ENCODE measurements at regions not wholly inside any gene's neighbourhood (a gene's known extent, or its start where the extent isn't known, plus 50 kb on each side); places are given as distances from the start of the nearest gene placed in this dataset.

GRCh38 chr6:151757506-151757955 is 50.0 kb upstream of the ESR1 start (continued):
- TF ChIP-seq ZBTB4 (CRISPR knock-in tag; IDR thresholded peaks at IDR 0.05) (no peak), ZNF622 (IDR thresholded peaks at IDR 0.05) (no peak), NFIC (IDR thresholded peaks at IDR 0.05; ENCODE audit: low read depth, low read length) (peak; percentile 87), ZZZ3 (IDR thresholded peaks at IDR 0.05; ENCODE audit: control insufficient read depth, insufficient read length, low read depth) (no peak), KDM1A (IDR thresholded peaks at IDR 0.05; ENCODE audit: borderline replicate concordance) (no peak), FOS (IDR thresholded peaks at IDR 0.05; ENCODE audit: borderline replicate concordance, extremely low read depth, insufficient read length) (no peak), SUPT20H (IDR thresholded peaks at IDR 0.05; ENCODE audit: borderline replicate concordance, control insufficient read depth, low read depth, low read length) (no peak), SKIL (IDR thresholded peaks at IDR 0.05; ENCODE audit: low read depth, poor library complexity, severe bottlenecking) (peak; percentile 77), IKZF2 (IDR thresholded peaks at IDR 0.05) (peak; percentile 35 to 66; a peak in 1 of 4 replicates), ESRRA (IDR thresholded peaks at IDR 0.05; ENCODE audit: low read length) (no peak), DPF2 (IDR thresholded peaks at IDR 0.05) (peak; percentile 54; the same call in 1 of the 2 replicates), PBX3 (IDR thresholded peaks at IDR 0.05; ENCODE audit: insufficient replicate concordance, low read depth, low read length) (no peak), HDAC2 (IDR thresholded peaks at IDR 0.05) (no peak), POU2F2 (IDR thresholded peaks at IDR 0.05; ENCODE audit: borderline replicate concordance, low read depth, low read length) (no peak), SMAD1 (IDR thresholded peaks at IDR 0.05; ENCODE audit: low read depth, partially characterized antibody) (no peak), REST (IDR thresholded peaks at IDR 0.05; ENCODE audit: low read depth, low read length) (no peak), ZNF24 (IDR thresholded peaks at IDR 0.05) (no peak), CHD1 (IDR thresholded peaks at IDR 0.05; ENCODE audit: low read depth, low read length) (no peak), ZNF207 (IDR thresholded peaks at IDR 0.05; ENCODE audit: borderline replicate concordance) (no peak), IRF3 (IDR thresholded peaks at IDR 0.05) (no peak)

Measured in GM12878 (cell line).